NCI-H748 (cell line): ENCODE measurements at regions not wholly inside any gene's neighbourhood (a gene's known extent, or its start where the extent isn't known, plus 50 kb on each side); places are given as distances from the start of the nearest gene placed in this dataset.

ENCODE experiments used
- DNase-seq: peaks from one replicate; lab custom pipeline; 2025; ENCODE audit not compliant: unreplicated experiment; lab: John Stamatoyannopoulos, UW

DNA sequence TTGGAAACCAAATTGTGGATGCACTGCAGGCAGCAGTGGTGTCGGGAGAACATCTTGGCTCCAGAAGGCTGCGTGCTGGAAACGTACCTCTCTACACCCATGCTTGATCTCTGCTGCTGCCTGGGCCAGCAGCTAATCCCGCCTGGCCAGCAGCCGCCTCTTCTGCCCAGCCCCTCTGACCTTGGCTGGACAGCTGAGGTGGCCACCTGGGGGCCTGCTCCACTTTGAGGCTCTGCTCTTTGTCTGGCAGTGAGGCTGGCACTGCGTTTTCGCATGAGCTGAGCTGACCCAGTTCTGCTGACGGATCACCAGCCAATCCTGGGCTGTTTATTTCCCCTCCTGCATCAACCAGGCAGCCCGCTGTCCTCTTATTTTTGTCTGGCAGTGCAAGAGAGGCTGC, 154.9 kb downstream of the TENT4A start:
- no peak for DNase-seq

DNA sequence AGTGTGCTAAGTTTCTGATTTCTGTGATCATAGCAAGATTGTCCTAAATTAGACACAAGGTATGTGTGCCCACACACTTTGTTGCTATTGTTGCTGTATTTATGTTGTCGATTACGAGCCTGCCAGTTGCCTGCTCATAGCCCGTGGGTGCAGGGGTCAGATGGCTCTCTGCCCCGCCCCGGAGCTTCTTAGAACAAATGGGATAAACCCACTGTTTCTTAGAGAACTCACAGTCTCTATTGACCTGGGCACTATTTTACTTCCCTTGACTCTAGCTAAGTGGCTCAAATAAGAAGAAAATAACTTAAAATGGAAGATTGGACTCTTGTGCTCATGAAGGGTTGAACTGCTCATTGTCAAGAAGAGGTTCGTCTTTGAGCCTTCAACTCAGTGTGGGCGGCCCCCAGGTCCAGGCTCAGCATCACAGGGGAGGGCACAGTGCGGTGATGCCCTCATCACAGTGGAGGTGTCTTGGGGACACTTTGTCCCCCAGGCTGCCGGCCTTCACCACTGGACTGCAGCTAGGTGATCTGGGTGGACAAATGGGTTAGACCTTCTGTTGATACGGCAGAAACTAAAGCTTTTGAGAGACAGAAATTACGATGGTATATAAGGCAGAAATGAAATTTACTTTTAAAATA, 155.5 kb downstream of the TENT4A start:
- DNase-seq: no peak

DNA sequence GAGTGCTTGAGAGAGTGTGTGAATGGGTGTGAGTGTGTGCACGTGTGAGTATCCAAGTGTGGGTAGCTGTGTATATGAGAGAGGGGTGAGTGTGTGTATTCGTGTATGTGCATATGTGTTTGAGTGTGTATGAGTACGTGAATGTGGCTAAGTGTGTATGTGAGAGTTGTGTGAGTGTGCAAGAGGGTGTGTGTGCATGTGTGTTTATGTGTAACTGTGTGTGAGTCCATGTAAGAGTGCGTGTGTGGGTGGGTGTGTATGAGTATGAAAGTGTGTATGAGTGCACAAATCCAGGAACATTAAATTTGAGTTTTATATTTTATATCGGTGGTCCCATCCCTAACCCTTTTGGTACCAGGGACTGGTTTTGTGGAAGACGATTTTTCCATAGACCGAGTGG, 156.4 kb downstream of the TENT4A start:
- DNase-seq: no peak

DNA sequence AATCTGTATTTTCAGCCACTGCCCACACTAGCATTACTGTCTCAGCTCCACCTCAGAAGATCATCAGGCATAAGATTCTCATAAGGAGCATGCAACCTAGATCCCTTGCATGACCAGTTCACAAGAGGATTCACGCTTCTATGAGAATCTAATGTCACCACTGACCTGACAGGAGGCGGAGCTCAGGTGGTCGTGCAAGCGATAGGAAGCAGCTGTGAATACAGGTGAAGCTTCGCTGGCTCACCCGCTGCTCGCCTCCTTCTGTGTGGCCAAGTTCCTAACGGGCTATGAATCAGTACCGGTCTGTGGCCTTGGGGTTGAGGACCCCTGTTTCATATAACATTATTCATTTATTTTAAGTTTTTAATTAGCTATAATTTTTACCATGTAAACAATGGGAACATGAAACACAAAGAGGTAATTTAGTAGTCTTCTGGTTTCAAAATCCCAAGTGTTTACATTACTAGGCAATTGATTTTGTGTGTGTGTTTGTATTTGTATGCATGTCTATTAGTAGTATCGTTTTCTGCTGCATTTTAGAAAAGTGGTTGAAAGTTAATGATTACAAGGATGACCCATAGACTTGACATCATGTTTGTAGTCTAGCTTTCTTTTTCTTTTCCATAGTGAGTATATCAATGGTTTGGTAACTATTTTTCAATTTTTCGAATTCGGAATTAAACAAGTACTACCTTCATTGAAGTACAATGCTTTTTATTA, 159.4 kb downstream of the TENT4A start:
- DNase-seq: peak; percentile 98

DNA sequence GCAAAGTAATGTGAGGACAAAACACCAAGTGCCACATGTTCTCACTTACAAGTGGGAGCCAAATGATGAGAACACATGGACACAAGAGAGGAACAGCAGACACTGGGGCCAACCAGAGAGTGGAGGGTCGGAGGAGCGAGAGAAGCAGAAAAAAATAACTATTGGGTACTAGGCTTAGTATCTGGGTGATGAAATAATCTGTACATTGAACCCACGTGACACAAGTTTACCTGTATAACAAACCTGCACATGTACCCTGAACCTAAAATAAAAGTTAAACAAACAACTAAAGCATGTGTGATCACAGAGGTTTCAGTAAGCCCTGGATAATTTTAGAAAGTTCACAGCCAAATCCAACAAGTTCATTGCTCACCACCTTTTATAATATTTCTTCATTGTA, 160.1 kb downstream of the TENT4A start:
- peak; percentile 67 for DNase-seq

DNA sequence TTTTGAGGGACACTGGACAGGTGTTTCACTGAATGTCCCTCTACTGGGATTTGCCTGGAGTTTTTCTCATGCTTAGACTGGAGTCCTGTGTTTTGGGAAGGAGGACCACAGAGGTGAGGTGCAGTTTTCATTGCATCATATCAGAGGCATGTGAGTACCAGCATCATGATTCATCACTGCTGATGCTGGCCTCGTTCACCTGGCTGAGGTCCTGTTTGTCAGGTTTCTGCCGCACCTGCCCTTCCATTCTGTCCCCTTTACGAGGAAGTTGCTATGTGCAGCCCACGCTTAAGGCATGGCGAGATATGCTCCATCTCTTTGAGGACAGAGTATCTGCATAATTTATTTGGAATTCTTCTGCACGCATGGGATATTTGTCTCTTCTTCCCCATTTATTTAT, 162.1 kb downstream of the TENT4A start:
- DNase-seq: peak; percentile 97

DNA sequence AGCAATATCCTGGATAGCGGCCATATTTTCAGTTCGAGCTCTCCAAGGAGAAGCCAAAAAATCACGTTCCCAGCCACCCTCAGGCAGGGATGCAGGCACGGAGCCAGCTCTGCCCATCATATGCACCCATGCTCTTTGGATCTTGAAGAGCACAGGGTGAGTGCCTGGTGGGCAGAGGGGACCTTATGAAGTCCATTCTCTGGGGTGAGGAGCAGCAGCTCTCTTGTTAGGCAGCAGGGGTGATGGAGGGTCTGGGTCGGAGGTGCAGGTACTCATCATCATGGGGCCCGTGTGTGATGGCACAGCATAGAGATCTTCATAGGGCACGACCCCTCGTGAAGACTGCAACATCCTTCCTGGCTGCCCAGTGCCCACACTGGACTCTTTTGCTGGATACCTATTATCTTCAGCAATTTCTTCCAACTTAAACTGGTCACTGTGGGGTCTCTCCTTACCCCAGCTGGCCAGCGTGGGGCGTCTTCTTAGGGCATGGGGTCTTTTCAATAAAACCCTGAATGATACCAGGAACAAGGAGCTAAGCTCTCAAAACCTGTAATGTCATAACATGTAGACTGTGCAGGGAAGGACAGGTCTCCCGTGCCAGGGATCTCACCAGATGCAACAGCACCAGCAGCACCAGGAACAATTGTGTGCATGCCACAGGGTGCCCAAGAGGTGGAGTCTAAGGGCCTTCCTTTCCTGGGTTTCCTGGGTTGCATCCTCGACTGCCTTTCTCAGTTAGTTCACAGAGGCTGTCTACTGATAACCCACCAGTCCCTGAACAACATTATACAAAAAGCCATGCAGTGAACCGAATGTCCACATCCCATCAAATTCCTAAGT, 165.0 kb downstream of the TENT4A start:
- DNase-seq: no peak

DNA sequence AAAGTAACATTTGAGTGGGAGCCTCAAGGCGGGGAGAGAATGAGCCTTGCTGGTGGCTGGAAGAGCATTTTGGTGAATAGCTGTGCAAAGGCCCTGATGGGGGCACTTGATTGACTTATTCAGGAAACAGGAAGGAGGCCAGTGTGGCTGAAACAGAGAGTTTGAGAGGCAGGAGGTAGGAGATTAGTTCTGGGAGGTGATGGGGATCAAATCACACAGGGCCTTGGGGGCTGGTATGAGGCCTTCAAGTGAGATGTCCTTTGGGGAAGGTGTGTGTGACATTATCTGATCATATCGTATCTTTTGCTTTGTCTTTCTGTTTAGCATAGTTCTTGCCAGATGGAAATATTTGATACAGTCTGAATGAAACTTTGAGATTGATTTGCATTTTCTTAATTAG, 172.3 kb downstream of the TENT4A start:
- DNase-seq: no peak

DNA sequence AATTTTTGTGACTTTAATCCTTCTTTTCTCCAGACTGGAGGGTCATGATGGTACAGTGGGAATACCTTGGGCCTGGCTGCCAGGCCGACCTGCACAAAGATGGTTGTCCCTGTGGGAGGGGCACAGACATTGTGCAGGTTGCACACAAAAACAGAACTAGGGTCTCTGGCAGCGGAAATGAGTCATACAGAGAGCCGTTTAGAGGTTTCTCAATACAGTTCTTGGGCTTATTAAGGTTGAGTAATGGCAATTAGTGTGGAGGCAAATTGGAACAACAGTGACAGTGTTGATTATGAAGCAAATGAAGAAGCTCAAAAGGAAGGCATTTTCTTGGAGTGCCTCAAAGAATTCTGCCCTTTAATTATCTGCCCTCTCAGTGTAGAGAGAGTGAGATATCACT, 173.6 kb downstream of the TENT4A start:
- no peak for DNase-seq

DNA sequence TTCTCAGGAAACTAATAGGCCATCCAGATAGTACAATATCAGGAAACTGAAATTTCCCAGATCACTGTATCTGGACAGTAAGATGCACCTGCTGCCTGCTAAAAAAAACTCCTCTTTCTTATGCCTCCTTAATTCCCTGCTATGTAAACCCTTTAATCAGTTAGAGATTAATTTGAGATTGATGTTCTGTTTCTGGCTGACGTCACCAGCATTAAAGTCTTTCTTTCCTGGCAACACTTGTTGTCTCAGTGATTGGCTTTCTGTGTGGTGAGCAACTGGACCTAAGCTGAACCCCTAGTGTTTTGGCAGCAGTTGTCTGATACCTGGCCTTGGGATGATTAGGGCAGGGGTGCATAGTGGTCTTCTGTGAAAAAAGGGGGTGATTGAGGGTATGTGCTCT, 175.8 kb downstream of the TENT4A start:
- no peak for DNase-seq

DNA sequence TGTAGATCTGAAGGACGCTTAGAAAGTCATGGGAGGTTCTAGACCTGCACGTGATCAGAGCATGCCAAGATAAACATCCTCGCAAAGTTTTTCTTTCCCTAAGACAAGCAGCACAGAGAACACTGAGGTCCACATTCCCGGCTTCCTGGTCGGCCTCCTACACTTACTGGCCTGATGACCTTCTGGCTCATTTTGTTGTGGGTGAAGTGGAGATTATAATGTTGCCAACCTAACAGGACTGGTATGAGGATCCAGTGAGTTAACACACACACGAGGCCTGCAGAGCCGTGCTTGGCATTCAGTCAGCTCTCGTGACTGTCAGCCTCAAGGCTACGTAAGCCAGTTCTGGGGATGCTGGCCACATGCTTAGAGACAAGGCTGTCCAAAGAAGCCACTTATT, 186.0 kb downstream of the TENT4A start:
- DNase-seq: peak; percentile 43

DNA sequence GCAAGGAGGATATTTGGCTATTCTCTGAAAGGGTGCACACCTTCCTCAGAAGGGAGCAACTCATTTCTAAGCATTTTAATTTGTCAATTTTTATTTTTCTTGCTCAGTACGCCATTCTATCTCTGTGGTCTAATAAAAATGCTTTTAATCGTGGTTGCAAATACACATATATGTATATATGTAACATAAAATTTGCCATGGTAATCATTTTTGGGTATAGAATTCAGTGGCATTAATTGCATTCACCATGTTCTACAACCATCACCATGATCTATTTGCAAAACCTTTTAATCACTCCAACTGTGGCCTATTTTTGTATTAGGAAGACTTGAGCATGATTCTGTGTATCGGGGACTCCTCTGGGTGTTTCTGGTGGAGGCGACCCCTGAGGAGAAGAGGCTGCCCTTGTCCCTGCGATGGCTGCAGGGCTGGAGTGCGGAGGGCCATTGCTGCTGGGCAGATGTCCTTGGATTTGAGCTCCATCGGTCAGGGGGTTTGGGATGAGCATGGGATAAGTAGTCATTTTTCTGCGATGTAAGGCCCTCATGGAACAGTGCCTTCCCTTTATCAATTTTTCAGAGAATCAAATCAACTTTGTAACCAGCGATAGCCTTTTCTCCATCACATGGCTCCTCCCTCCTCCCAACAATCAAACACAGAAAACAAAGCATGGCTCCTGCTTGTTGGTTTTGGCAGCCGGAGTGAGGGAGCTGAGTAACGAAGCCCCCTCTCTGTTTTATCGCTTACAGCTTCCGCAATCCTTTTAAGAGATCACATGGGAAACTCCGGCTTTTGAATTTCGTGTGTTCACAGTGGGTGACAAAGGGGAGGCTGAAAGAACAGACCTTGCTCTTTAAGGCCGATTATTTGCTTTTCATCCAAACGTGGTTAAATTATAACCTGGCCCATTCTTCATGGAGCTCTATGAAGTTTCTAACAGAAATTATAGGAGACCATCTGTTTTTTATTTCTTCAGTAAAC, 187.3 kb downstream of the TENT4A start:
- DNase-seq: peak; percentile 100

DNA sequence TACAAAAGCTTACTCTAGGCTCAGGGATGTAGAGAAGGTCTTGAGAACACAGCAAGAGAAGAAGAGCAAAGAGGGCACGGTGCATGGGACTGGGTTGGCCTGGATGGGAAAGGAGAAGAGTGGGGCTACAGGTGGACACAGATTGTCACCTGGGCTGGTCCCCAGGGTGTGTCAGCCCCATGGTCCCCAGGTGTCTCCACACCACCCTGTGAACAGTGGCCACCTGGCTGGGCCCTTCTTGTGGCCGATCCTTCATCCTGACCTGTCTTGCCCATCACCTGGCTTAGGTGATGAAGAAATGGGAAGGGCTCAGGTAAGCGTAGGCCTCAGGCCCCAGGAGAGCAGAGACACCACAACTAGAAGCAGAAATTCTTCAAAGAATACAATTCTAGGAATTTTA, 188.9 kb downstream of the TENT4A start:
- DNase-seq: no peak

DNA sequence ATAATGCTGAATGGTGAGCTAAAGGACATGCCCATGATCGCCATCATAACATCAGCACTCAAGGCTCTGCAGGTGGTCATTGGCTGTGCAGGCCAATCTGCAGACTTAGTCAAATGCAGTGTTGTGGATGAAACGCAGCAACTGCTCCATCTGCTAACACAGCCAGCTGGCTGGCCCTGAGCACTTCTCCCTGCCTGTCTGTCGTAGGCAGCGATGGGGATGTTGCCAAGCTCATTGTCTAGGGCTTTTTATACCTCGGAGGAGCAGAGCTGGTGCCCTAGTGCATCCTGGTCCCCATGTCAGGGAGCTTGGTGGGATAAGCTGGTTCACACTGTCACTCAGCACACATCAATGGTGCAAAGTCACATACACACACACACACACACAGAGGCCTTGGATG, 189.4 kb downstream of the TENT4A start:
- DNase-seq: peak; percentile 72

DNA sequence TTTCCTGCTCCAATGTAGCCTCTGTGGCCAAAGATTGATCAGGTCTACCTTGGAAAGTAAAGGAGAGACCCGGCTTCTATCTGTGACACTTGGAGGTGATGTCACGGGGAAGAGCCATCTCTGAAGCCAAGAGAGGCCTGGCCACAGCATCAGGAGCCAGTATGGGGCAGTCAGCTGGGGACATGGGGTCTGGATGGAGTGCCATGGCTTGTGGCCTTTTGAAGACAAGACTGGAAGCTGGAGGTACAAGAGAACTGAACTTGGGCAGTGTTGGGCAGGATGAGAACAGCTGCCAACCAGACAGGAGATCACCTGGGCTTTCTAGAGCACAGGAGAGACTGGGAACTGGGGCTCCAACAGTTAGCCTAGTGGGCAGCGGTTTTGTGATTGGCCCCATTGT, 190.7 kb downstream of the TENT4A start:
- DNase-seq: no peak

DNA sequence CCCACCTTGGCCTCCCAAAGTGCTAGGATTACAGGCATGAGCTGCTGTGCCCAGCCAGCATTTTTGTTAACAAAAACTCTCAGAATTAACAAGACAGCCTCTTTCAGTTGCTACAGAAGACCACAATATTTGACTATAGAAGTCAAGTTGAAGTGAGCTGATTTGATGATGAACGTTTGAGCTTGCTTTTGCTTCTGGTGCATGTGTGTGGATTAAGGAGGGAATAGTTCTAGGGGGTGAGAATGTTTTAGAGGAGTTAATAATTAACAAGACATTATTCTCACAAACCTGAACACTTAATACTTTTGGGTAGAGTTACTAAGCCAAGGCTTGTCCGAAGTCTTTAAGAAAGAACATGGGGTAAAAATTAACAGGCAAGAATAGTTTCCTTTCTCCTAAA, 191.6 kb downstream of the TENT4A start:
- no peak for DNase-seq

DNA sequence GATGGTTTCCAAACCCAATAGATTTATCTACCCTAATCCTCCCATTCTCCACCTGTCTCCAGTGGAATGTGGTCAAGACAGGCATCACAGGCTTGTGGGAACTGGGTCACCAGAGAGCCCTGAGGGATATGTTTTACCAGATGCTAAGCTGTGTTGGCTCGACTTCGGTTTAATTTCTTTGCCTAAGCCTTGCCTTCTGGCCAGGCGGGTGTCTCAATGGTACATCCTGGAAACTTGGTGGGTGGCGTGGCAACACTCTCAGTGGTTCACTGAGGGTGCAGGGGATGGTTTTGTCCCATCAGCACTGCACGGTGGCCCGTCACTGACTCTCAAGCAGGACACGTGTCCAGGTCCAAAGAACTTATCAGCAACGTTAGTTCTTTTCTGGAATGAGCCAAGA, 192.2 kb downstream of the TENT4A start:
- no peak for DNase-seq

DNA sequence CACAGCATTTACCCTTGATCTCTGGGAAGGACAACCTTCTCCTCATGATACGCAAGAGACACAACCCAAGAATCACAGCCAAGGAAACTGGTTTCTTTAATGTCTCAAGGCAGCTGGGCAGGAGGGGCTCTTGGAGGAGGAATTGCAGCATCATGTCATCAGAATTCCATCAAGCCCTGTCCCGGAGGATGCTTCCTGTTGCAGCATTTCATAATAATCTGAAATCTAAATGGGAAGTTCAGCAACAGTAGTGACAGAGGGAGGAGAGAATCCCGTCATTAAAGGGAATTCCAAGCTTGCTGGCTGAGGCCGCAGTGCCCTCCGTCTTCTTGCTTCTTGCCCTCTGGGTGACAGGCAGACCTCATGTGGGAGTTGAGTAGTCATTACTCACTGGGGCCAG, 192.7 kb downstream of the TENT4A start:
- no peak for DNase-seq

DNA sequence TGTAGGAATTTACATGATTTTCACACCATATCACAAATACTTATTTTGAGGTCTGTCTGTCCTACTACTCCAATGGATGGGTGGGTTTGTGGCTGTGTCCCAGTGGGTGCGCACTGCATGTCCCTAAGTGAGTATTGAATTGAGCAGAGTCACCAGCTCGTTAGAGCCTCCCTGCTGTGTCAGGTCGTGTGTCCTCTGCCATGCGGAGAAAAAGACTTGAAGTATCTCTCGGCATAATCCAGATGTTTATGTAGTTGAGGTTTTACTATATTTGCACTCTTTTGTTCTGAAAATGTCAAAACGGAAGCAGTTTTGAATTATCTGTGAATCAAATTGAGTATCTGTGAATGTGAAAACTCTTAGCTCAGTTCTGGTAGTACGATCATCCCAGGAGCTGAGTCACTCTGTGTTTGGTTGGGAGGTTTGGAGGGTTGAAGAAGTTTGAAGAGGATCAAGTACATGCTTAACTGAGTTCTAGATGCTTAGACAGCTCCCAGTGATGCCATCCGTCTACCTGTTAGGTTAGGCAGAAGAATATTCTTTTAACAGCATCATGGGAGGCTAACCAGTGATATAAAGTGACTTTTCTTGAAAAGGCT, 194.2 kb downstream of the TENT4A start:
- DNase-seq: no peak

DNA sequence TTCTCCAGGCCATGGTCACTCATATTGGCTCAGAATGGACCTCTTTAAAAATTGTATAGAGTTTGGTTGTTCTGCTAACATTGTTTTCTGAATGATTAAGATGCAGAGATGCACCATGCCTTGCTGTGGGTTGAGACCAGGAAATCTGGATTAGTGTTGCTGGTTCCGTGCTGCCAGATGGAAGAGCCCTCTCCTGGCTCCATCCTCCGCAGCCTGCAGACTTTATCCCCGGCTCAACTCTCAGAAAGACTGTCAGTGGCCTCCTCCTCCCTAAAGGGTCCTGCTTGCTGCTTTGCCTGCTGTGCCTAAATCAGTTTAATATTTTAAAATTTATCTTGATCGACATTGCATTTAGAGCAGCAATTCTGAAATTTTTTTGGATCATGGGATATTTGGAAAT, 196.7 kb downstream of the TENT4A start:
- DNase-seq: no peak

DNA sequence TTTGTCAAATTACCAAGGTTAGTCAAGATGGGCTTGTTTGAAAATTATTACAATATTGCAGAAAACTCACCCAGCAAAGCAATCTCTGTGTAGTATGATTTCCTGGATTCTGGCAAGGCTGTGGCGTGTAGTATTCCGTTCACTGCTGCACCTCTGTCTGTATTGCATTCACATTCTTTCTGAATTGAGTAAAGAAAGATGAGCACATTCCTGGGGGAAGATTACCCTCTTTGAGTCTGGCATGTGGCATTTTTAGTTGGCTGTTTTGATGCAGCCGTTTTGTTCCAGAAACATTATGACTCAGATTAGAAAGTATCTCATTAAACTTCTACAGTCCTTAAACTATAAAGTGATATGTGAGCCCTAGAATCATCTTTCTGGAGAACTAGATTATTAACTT, 197.7 kb downstream of the TENT4A start:
- DNase-seq: no peak
